ENCODE measurements at regions not wholly inside any gene's neighbourhood (a gene's known extent, or its start where the extent isn't known, plus 50 kb on each side); places are given as distances from the start of the nearest gene placed in this dataset.
"Not testable (repeated sequence)": the region's sequence is repeated elsewhere in the genome, so short reads cannot be mapped to it uniquely, and the experiment has no call there.

DNA sequence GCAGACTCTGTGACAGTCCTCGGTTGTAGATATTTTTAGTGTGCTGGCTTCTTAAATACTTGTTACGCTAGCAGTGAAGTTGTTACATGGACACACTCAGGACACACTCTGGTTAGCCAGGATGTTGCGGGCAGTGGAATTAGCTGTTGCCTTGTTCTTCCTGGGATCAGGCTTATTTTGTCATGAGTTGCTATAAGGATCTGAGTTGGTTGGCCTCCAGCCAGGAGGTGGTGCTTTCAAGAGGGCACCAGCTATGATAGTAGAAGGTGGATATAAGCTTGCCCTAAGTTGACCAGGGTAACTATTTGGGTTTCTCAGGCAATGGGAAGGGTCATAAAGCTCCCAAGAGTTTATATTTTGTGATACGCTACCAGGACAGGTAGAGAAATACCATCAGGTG lies 150.1 kb upstream of the C1GALT1 start:
- Histone ChIP-seq H3K36me3 (ENCODE audit: control insufficient read depth, insufficient read depth, low read length) (no peaks in the 10 kb centered on the region), H3K4me3 (ENCODE audit: low read depth, low read length) (no peak overlapping the region), H3K27me3 (ENCODE audit: control insufficient read depth, insufficient read depth, low read length) (no peaks in the 10 kb centered on the region)
- ChIA-PET CTCF (no interaction called here), POLR2A (no interaction called here)
- TF ChIP-seq, protein P1, sequence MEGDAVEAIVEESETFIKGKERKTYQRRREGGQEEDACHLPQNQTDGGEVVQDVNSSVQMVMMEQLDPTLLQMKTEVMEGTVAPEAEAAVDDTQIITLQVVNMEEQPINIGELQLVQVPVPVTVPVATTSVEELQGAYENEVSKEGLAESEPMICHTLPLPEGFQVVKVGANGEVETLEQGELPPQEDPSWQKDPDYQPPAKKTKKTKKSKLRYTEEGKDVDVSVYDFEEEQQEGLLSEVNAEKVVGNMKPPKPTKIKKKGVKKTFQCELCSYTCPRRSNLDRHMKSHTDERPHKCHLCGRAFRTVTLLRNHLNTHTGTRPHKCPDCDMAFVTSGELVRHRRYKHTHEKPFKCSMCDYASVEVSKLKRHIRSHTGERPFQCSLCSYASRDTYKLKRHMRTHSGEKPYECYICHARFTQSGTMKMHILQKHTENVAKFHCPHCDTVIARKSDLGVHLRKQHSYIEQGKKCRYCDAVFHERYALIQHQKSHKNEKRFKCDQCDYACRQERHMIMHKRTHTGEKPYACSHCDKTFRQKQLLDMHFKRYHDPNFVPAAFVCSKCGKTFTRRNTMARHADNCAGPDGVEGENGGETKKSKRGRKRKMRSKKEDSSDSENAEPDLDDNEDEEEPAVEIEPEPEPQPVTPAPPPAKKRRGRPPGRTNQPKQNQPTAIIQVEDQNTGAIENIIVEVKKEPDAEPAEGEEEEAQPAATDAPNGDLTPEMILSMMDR (IDR thresholded peaks at IDR 0.05; ENCODE audit: insufficient read depth, low read depth, low read length) = no peak
- DNase-seq (ENCODE audit: low read depth) = no peak

DNA sequence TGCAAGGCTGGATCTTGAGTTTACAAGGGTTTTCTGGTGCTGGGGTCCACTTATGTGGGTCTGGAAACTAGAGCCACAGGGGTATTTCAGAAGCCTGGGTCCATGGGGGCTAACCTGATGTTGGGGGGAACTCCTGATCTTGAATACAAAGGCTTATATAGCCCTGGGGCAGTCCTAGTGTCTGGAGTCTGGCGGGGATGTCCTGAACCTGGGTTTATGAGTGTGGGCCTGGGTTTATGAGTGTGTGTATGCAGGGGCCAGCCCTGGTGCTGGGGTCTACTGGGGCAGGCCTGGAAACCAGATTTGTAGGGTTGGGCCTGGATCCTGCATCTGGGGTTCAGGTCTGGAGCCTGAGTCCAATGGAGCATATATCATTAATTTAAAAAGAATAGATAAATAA lies 146.5 kb upstream of the C1GALT1 start:
- CTCF ChIA-PET = no interaction called here
- TF ChIP-seq, protein P1 (IDR thresholded peaks at IDR 0.05; ENCODE audit: insufficient read depth, low read depth, low read length) = no peak
- H3K27me3 ChIP-seq (ENCODE audit: control insufficient read depth, insufficient read depth, low read length) = no peaks in the 10 kb centered on the region
- no peaks in the 10 kb centered on the region for H3K36me3 ChIP-seq (ENCODE audit: control insufficient read depth, insufficient read depth, low read length)
- H3K4me3 ChIP-seq (ENCODE audit: low read depth, low read length) = no peak overlapping the region
- POLR2A ChIA-PET = no interaction called here
- DNase-seq (ENCODE audit: low read depth) = no peak

GRCh38 chr7:7042286-7042893 lies 140.0 kb upstream of the C1GALT1 start:
- H3K36me3 ChIP-seq (ENCODE audit: control insufficient read depth, insufficient read depth, low read length); H3K27me3 ChIP-seq (ENCODE audit: control insufficient read depth, insufficient read depth, low read length); DNase-seq (ENCODE audit: low read depth); POLR2A ChIA-PET; CTCF ChIA-PET; H3K4me3 ChIP-seq (ENCODE audit: low read depth, low read length): not testable (repeated sequence)

DNA sequence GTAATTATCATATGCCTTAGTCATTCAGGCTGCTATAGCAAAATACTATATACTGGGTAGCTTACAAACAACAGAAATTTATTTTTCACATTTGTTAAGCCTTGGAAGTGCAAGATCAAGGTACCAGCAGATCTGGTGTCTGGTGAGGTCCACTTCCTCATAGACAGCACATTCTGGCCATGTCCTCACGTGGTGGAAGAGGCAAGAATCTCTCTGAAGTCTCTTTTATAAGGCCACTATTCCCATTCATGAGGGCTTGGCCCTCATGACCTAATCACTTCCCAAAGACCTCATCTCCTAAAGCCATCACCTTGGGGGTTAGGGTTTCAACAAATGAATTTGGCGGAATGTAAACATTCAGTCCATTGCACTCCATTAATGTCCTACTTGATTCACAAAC lies 137.5 kb upstream of the C1GALT1 start:
- Histone ChIP-seq H3K4me3 (ENCODE audit: low read depth, low read length) (no peak overlapping the region), H3K27me3 (ENCODE audit: control insufficient read depth, insufficient read depth, low read length) (no peaks in the 10 kb centered on the region), H3K36me3 (ENCODE audit: control insufficient read depth, insufficient read depth, low read length) (no peaks in the 10 kb centered on the region)
- TF ChIP-seq, protein P1 (IDR thresholded peaks at IDR 0.05; ENCODE audit: insufficient read depth, low read depth, low read length) = no peak
- POLR2A ChIA-PET = no interaction called here
- DNase-seq (ENCODE audit: low read depth) = no peak
- CTCF ChIA-PET = no interaction called here

DNA sequence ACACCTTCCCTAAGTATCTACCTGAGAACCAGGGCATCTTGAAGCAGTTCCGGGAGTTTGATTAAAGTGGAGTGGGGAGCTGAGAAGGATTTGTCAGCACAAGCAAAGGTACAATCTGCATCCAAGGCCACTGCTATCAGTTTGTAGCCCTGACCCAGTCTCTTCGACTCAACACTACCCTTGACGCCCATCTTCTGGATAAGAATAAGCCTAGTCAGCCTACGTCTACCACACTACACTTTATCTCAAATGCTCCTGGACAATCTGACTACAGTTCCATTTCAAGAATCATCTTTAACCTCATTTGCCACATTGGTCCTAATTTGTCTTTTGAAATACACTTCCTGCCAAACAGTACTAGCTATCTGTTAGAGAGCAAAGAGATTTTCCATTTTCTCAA lies 134.1 kb upstream of the C1GALT1 start:
- DNase-seq (ENCODE audit: low read depth) = no peak
- ChIA-PET CTCF (no interaction called here), POLR2A (no interaction called here)
- Histone ChIP-seq H3K36me3 (ENCODE audit: control insufficient read depth, insufficient read depth, low read length) (no peaks in the 10 kb centered on the region), H3K4me3 (ENCODE audit: low read depth, low read length) (no peak overlapping the region), H3K27me3 (ENCODE audit: control insufficient read depth, insufficient read depth, low read length) (no peaks in the 10 kb centered on the region)
- TF ChIP-seq, protein P1 (IDR thresholded peaks at IDR 0.05; ENCODE audit: insufficient read depth, low read depth, low read length) = no peak

DNA sequence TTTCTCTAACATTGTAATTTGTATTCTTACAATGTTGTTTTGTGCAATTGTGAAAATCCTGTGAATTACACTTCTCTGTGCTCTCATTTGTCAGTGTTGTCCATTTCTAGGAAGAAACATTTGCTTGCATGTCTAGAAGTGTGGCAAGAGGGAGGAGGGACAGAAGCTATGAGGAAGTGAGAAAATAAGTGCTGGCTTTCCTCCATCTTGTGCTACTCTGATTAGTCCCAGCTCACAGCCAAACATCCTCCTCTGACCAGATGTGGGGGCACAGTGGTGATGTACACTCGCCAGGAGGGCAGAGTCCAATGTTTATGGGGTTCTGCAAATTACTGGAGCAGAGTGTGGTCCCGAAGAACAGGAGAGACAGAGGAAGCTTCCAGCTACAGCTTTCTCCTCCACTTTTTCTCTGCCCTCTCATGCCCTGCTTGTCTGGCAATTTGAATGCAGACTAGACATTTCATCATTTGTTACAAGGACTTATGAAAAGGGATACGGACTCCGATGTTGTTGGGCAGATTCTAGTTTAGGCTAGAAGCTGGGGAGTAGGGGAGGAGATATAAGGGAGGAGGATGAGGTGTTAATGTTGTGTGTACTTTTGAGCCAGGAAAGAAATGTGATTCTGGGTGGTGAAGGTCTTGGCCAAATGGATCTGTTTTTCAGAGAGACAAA lies 131.0 kb upstream of the C1GALT1 start:
- ChIA-PET POLR2A (no interaction called here), CTCF (no interaction called here)
- TF ChIP-seq, protein P1 (IDR thresholded peaks at IDR 0.05; ENCODE audit: insufficient read depth, low read depth, low read length) = no peak
- DNase-seq (ENCODE audit: low read depth) = no peak
- Histone ChIP-seq H3K27me3 (ENCODE audit: control insufficient read depth, insufficient read depth, low read length) (no peaks in the 10 kb centered on the region), H3K4me3 (ENCODE audit: low read depth, low read length) (no peak overlapping the region), H3K36me3 (ENCODE audit: control insufficient read depth, insufficient read depth, low read length) (no peaks in the 10 kb centered on the region)
